Upper lobe of left lung (tissue), 6 donors: ENCODE measurements at regions not wholly inside any gene's neighbourhood (a gene's known extent, or its start where the extent isn't known, plus 50 kb on each side); places are given as distances from the start of the nearest gene placed in this dataset.

ENCODE experiments used
- ATAC-seq, 2 donors: fragments of 200-7000 bp; cut with Tn5 transposase; one replicate each; pipeline ENCODE4 v1.9.1; 2022; ENCODE audit warnings: mild to moderate bottlenecking in 2 of 2, moderate library complexity in 2 of 2; ENCODE audit not compliant: low FRiP score in 2 of 2
- DNase-seq, 2 donors: peaks; one replicate each; pipeline ENCODE4 v3.0.0-alpha.2; 2019 to 2020
- H3K27ac ChIP-seq, 4 donors: fragments of 200-600 bp; sonication (generic); one replicate each; pipeline ENCODE4 v1.5.1; 2016 to 2019
- H3K27me3 ChIP-seq, 4 donors: fragments of 200-600 bp; sonication (generic); one replicate each; pipeline ENCODE4 v1.5.1; 2017 to 2019
- H3K36me3 ChIP-seq, 4 donors: fragments of 200-600 bp; sonication (generic); one replicate each; pipeline ENCODE4 v1.5.1; 2016 to 2019
- H3K4me1 ChIP-seq, 4 donors: fragments of 200-600 bp; sonication (generic); one replicate each; pipeline ENCODE4 v1.5.1; 2018 to 2019
- H3K4me3 ChIP-seq, 4 donors: fragments of 200-600 bp; sonication (generic); one replicate each; pipeline ENCODE4 v1.5.1; 2017 to 2019; ENCODE audit warnings: mild to moderate bottlenecking in 2 of 4, moderate library complexity in 1 of 4
- H3K9me3 ChIP-seq, 4 donors: fragments of 200-600 bp; sonication (generic); one replicate each; pipeline ENCODE4 v1.5.1; 2018 to 2019
- EP300 ChIP-seq, 4 donors: sonication (generic); formaldehyde crosslinking; IDR thresholded peaks; one replicate each; pipeline ENCODE4 v1.5.1; 2017; ENCODE audit warnings: antibody characterized with exemption in 4 of 4, control low read depth in 2 of 4
- POLR2A ChIP-seq, 4 donors: fragments of 450-650 bp; IDR thresholded peaks; one replicate each; pipeline ENCODE4 v1.5.1; 2016 to 2017; ENCODE audit warnings: antibody characterized with exemption in 4 of 4, mild to moderate bottlenecking in 2 of 4
- POLR2AphosphoS5 ChIP-seq, 2 donors: sonication (generic); formaldehyde crosslinking; IDR thresholded peaks; one replicate each; pipeline ENCODE4 v1.5.1; 2017; ENCODE audit warnings: antibody characterized with exemption in 2 of 2
- WGBS, 2 donors: methylation state at CpG; one replicate each; pipeline ENCODE4 v1.1.5; 2017 to 2018; 5-methylcytosine and 5-hydroxymethylcytosine counted together
- TF ChIP-seq, protein P1 (sequence below), 6 experiments: fragments of 450-650 bp in 4 of 6; fragments of 200-600 bp in 2 of 6; sonication (generic) in 2 of 6; IDR thresholded peaks; one replicate each; pipeline ENCODE4 v1.5.1; 2016 to 2019; ENCODE audit warnings: antibody characterized with exemption in 6 of 6
- donor health status: DM: no; HTN: no; CAD: no; lungs with moderate emphysema.
- donor health status: DM: no; HTN: yes; CAD: no; lungs with severe emphysema.

DNA sequence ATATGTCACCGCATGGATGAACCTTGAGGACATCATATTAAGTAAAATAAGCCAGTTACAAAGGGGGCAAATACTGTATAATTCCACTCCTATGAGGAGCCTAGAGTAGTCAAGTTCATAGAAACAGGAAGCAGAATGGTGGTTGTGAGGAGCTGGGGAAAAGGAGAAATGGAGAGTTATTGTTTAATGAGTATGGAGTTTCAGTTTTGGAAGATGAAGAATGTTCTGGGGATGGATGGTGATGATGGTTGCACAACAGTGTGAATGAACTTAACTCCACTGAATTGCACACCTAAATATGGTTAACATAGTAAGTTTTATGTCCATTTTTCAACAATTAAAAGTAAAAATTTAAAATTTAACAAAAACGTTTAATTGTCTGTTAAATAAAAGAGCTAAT lies 220.9 kb upstream of the JUN start:
- DNase-seq (no peak), ATAC-seq (no peak)
- Histone ChIP-seq H3K36me3 (no peaks in the 10 kb centered on the region), H3K4me3 (no peak overlapping the region), H3K9me3 (no peaks in the 10 kb centered on the region), H3K27ac (no peak overlapping the region), H3K27me3 (no peaks in the 10 kb centered on the region), H3K4me1 (peaks cover 0 to 3% (median 0%) of the 10 kb centered on the region in 4 donors)
- WGBS, 2 donors = 86 to 89% methylated on average over 2 of the region's 2 CpGs
- TF ChIP-seq EP300 (IDR thresholded peaks at IDR 0.05) = no peak
- no peak for TF ChIP-seq POLR2A (IDR thresholded peaks at IDR 0.05)
- no peak for TF ChIP-seq POLR2AphosphoS5 (IDR thresholded peaks at IDR 0.05)
- TF ChIP-seq, protein P1, sequence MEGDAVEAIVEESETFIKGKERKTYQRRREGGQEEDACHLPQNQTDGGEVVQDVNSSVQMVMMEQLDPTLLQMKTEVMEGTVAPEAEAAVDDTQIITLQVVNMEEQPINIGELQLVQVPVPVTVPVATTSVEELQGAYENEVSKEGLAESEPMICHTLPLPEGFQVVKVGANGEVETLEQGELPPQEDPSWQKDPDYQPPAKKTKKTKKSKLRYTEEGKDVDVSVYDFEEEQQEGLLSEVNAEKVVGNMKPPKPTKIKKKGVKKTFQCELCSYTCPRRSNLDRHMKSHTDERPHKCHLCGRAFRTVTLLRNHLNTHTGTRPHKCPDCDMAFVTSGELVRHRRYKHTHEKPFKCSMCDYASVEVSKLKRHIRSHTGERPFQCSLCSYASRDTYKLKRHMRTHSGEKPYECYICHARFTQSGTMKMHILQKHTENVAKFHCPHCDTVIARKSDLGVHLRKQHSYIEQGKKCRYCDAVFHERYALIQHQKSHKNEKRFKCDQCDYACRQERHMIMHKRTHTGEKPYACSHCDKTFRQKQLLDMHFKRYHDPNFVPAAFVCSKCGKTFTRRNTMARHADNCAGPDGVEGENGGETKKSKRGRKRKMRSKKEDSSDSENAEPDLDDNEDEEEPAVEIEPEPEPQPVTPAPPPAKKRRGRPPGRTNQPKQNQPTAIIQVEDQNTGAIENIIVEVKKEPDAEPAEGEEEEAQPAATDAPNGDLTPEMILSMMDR (IDR thresholded peaks at IDR 0.05) = no peak

DNA sequence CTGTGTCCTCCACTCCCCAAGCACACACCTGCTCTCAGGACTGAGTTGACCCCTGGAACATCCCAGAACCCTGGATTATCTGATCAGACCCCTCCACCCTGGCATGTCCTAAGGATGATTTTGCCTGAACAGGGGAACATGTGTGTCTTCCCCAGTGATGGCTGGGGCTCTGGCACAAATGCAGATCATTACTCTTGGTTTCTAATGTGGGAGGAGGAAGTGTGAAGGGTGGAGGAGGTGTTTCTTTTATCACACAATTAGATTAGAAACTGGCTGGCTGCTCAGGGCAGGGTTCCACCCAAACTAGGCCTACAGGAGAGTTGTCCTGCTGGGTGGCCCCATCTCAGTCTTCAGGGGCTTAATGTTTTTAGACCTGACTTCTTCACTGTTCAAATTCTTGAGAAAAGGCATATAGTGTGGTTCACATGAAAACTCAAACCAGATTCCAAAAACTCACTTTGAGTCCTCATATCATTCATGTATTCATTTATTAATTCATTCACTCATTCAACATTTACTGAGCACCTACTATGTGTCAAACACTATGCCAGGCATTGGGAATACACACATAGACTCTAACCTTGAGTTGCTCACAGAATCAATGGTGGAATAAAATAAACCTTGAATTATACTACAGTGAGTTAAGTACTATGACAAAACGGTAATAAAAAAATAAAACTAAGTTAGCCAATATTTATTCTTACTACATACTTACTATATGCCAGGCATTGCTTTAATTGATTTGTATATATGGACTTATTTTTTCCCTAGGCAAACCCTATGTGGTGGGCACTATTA lies 221.8 kb upstream of the JUN start:
- ATAC-seq (no peak), DNase-seq (no peak)
- 76 to 86% methylated on average over 1 of the region's 1 CpG for WGBS, 2 donors
- TF ChIP-seq, protein P1 (IDR thresholded peaks at IDR 0.05) = no peak
- TF ChIP-seq POLR2A (IDR thresholded peaks at IDR 0.05) = no peak
- peaks cover 0 to 3% (median 0%) of the 10 kb centered on the region in 4 donors for H3K4me1 ChIP-seq
- no peak overlapping the region for H3K4me3 ChIP-seq
- H3K36me3 ChIP-seq = no peaks in the 10 kb centered on the region
- no peaks in the 10 kb centered on the region for H3K9me3 ChIP-seq
- H3K27ac ChIP-seq = no peak overlapping the region
- H3K27me3 ChIP-seq = no peaks in the 10 kb centered on the region

DNA sequence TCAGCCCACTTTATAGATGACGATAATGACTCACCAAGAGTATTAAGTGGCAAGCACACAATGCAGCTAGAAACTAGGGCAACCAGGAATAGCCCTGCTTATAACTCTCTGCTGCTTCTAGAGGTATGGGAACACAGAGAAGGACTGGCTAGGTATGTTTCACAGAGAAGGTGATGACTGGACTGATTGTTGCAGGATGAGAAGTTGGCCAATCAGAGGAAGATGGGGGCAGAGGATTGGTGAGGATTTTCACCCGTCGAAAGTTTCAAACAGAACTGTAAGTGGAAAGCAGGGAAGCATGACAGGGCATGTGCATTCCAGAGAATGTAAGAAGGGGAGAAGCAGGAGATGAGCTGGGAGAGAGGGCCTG lies 222.4 kb upstream of the JUN start:
- WGBS, 2 donors = 84 to 93% methylated on average over 3 of the region's 3 CpGs

DNA sequence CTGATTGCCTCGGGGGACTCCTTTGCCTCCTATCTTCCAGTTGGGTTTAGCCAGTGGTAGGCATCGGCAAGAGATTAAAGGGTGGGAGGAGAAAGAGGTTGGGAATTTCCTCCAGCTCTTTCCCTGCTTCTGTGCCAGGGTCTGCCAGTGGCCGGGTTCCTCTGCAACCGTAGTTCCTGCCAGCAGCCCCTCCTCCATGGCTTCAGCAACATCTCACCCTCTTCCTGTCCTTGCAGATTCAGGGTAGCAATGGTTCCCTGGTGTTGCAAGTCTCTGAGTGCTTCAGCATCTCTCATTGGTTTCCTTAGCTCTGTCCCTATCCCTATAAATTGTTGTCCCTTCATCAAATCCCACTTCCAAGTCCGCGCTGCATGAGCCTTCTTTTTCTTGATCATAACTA lies 223.1 kb upstream of the JUN start:
- no peak overlapping the region for H3K4me3 ChIP-seq
- no peaks in the 10 kb centered on the region for H3K9me3 ChIP-seq
- no peaks in the 10 kb centered on the region for H3K27me3 ChIP-seq
- 67 to 77% methylated on average over 6 of the region's 6 CpGs for WGBS, 2 donors
- DNase-seq = no peak
- no peaks in the 10 kb centered on the region for H3K36me3 ChIP-seq
- H3K27ac ChIP-seq = no peak overlapping the region
- ATAC-seq = no peak
- H3K4me1 ChIP-seq = peaks cover 0 to 3% (median 0%) of the 10 kb centered on the region in 4 donors
- TF ChIP-seq, protein P1 (IDR thresholded peaks at IDR 0.05) = no peak
- TF ChIP-seq POLR2A (IDR thresholded peaks at IDR 0.05) (no peak), POLR2AphosphoS5 (IDR thresholded peaks at IDR 0.05) (no peak), EP300 (IDR thresholded peaks at IDR 0.05) (no peak)

More for the DNA sequence above, 222.4 kb upstream of the JUN start:
- peaks cover 0 to 3% (median 0%) of the 10 kb centered on the region in 4 donors for H3K4me1 ChIP-seq
- H3K36me3 ChIP-seq = no peaks in the 10 kb centered on the region
- no peaks in the 10 kb centered on the region for H3K9me3 ChIP-seq
- no peak for DNase-seq
- H3K4me3 ChIP-seq = no peak overlapping the region
- H3K27ac ChIP-seq = no peak overlapping the region
- no peak for TF ChIP-seq POLR2AphosphoS5 (IDR thresholded peaks at IDR 0.05)
- TF ChIP-seq POLR2A (IDR thresholded peaks at IDR 0.05) = no peak
- TF ChIP-seq, protein P1 (IDR thresholded peaks at IDR 0.05) = no peak
- no peak for TF ChIP-seq EP300 (IDR thresholded peaks at IDR 0.05)
- H3K27me3 ChIP-seq = no peaks in the 10 kb centered on the region
- ATAC-seq = no peak

DNA sequence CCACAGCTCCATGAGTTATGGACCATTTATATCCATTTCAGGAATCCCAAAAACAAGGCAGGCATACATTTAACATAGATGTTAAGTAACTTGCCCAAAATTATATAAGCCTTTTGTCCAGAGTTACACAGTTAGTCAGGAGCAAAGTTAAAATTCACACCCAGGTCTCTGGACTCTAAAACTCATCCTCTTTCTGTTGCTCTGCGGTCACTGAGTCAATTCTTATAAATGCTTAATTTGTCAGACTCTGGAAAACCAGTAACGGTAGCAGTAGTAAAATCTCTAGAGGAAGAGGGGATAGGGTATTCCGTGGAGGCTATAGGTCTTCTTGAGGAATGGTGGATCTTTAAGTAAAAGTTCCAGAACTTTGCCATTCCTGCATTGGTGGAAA lies 223.6 kb upstream of the JUN start:
- DNase-seq (no peak), ATAC-seq (no peak)
- Histone ChIP-seq H3K4me1 (peaks cover 0 to 3% (median 0%) of the 10 kb centered on the region in 4 donors), H3K27me3 (no peaks in the 10 kb centered on the region), H3K27ac (no peak overlapping the region), H3K9me3 (no peaks in the 10 kb centered on the region), H3K36me3 (no peaks in the 10 kb centered on the region), H3K4me3 (no peak overlapping the region)
- TF ChIP-seq POLR2AphosphoS5 (IDR thresholded peaks at IDR 0.05) (no peak), EP300 (IDR thresholded peaks at IDR 0.05) (no peak), POLR2A (IDR thresholded peaks at IDR 0.05) (no peak)
- TF ChIP-seq, protein P1 (IDR thresholded peaks at IDR 0.05) = no peak
- WGBS, 2 donors = 92 to 98% methylated on average over 3 of the region's 3 CpGs
